HEK293 (cell line): ENCODE measurements at regions not wholly inside any gene's neighbourhood (a gene's known extent, or its start where the extent isn't known, plus 50 kb on each side); places are given as distances from the start of the nearest gene placed in this dataset.
"Not testable (repeated sequence)": the region's sequence is repeated elsewhere in the genome, so short reads cannot be mapped to it uniquely, and the experiment has no call there.

Experiments
- CTCF ChIA-PET: fragments of 350-600 bp; formaldehyde crosslinking; extraction: SDS; loops from one replicate; lab custom pipeline; 2021; ENCODE audit warnings: antibody characterized with exemption; lab: Yijun Ruan, JAX
- POLR2A ChIA-PET: fragments of 300-600 bp; formaldehyde crosslinking; extraction: SDS; loops from one replicate; lab custom pipeline; 2020; ENCODE audit warnings: antibody characterized with exemption, inconsistent platforms; lab: Yijun Ruan, JAX
- H3K27ac ChIP-seq: fragments of 200-500 bp; sonication (Bioruptor generic); 2 replicates; pipeline ENCODE4 v1.5.1; 2014; ENCODE audit warnings: low read depth, low read length, control low read depth, inconsistent platforms; ENCODE audit errors: extremely low read depth
- H3K36me3 ChIP-seq, 2 experiments: fragments of 200-500 bp in 1 of 2; sonication (Bioruptor generic) in 1 of 2; 1 replicate in 1 of 2; 2 replicates in 1 of 2; pipeline ENCODE4 v1.5.1; 2014 to 2017; ENCODE audit warnings: inconsistent platforms in 2 of 2, low read length in 2 of 2; ENCODE audit not compliant: control insufficient read depth in 2 of 2, insufficient read depth in 1 of 2
- H3K4me1 ChIP-seq: fragments of 200-500 bp; sonication (Bioruptor generic); 2 replicates; pipeline ENCODE4 v1.5.1; 2014; ENCODE audit warnings: mild to moderate bottlenecking, low read length, inconsistent platforms; ENCODE audit not compliant: control insufficient read depth, insufficient read depth
- H3K4me3 ChIP-seq: 2 replicates; pipeline ENCODE4 v1.5.1; 2011; ENCODE audit warnings: low read depth, mild to moderate bottlenecking, control low read depth, low read length, moderate library complexity
- H3K9me3 ChIP-seq: fragments of 200-500 bp; sonication (Bioruptor generic); 2 replicates; pipeline ENCODE4 v1.5.1; 2014; ENCODE audit warnings: low read depth, low read length, inconsistent platforms; ENCODE audit not compliant: control insufficient read depth, insufficient read depth
- BCL11B ChIP-seq: fragments of 450-650 bp; formaldehyde crosslinking; IDR thresholded peaks from 2 replicates; pipeline ENCODE4 v1.5.1; 2016; ENCODE audit warnings: low read depth, missing biosample characterization, missing genetic modification characterization
- HOXA7 ChIP-seq: sonication (generic); formaldehyde crosslinking; IDR thresholded peaks from 2 replicates; pipeline ENCODE4 v1.8.1; 2022; ENCODE audit warnings: missing genetic modification reagents, borderline replicate concordance
- KLF1 ChIP-seq: fragments of 450-650 bp; formaldehyde crosslinking; IDR thresholded peaks from 2 replicates; pipeline ENCODE4 v1.5.1; 2016; ENCODE audit warnings: missing biosample characterization, missing genetic modification characterization
- KLF7 ChIP-seq: fragments of 450-650 bp; formaldehyde crosslinking; IDR thresholded peaks from 2 replicates; pipeline ENCODE4 v1.5.1; 2016; ENCODE audit warnings: missing biosample characterization, missing genetic modification characterization, borderline replicate concordance
- SCRT1 ChIP-seq: fragments of 450-650 bp; formaldehyde crosslinking; IDR thresholded peaks from 2 replicates; pipeline ENCODE4 v1.5.1; 2016; ENCODE audit warnings: missing biosample characterization, missing genetic modification characterization, borderline replicate concordance
- SCRT2 ChIP-seq: fragments of 450-650 bp; formaldehyde crosslinking; IDR thresholded peaks from 2 replicates; pipeline ENCODE4 v1.5.1; 2016; ENCODE audit warnings: missing biosample characterization, missing genetic modification characterization
- SP2 ChIP-seq: fragments of 450-650 bp; formaldehyde crosslinking; IDR thresholded peaks from 2 replicates; pipeline ENCODE4 v1.5.1; 2016; ENCODE audit warnings: missing biosample characterization, missing genetic modification characterization
- ZBTB8A ChIP-seq: fragments of 450-650 bp; formaldehyde crosslinking; IDR thresholded peaks from 2 replicates; pipeline ENCODE4 v1.5.1; 2016; ENCODE audit warnings: missing biosample characterization, missing genetic modification characterization
- ZEB2 ChIP-seq: fragments of 450-650 bp; formaldehyde crosslinking; IDR thresholded peaks from 2 replicates; pipeline ENCODE4 v1.5.1; 2016; ENCODE audit warnings: missing biosample characterization, missing genetic modification characterization
- ZFP69B ChIP-seq: fragments of 450-650 bp; formaldehyde crosslinking; IDR thresholded peaks from 2 replicates; pipeline ENCODE4 v1.5.1; 2016; ENCODE audit warnings: missing biosample characterization, missing genetic modification characterization
- ZNF16 ChIP-seq: fragments of 450-650 bp; formaldehyde crosslinking; IDR thresholded peaks from 2 replicates; pipeline ENCODE4 v1.5.1; 2016; ENCODE audit warnings: low read depth, missing biosample characterization, missing genetic modification characterization
- ZNF202 ChIP-seq: fragments of 450-650 bp; formaldehyde crosslinking; IDR thresholded peaks from 2 replicates; pipeline ENCODE4 v1.5.1; 2016; ENCODE audit warnings: missing biosample characterization, missing genetic modification characterization, borderline replicate concordance
- ZNF354C ChIP-seq: fragments of 450-650 bp; formaldehyde crosslinking; IDR thresholded peaks from 2 replicates; pipeline ENCODE4 v1.5.1; 2016; ENCODE audit warnings: missing biosample characterization, missing genetic modification characterization, low read depth, borderline replicate concordance
- ZNF571 ChIP-seq: fragments of 450-650 bp; formaldehyde crosslinking; IDR thresholded peaks from 2 replicates; pipeline ENCODE4 v1.5.0; 2017; ENCODE audit warnings: missing biosample characterization, missing genetic modification characterization
- ZNF76 ChIP-seq: fragments of 450-650 bp; formaldehyde crosslinking; IDR thresholded peaks from 2 replicates; pipeline ENCODE4; 2016; ENCODE audit warnings: low read depth, missing biosample characterization, missing genetic modification characterization, borderline replicate concordance
- ZNF791 ChIP-seq: fragments of 450-650 bp; formaldehyde crosslinking; IDR thresholded peaks from 2 replicates; pipeline ENCODE4 v1.5.1; 2016; ENCODE audit warnings: missing biosample characterization, missing genetic modification characterization
- TF ChIP-seq, protein P1 (sequence below): fragments of 450-650 bp; formaldehyde crosslinking; IDR thresholded peaks from 2 replicates; pipeline ENCODE4 v1.5.1; 2016; ENCODE audit warnings: missing biosample characterization, missing genetic modification characterization
- TF ChIP-seq, protein P2 (sequence below): fragments of 450-650 bp; formaldehyde crosslinking; optimal IDR thresholded peaks from 2 replicates; pipeline ENCODE3; 2016; ENCODE audit warnings: missing biosample characterization, mild to moderate bottlenecking, missing genetic modification characterization
- TF ChIP-seq, protein P3 (sequence below): fragments of 450-650 bp; formaldehyde crosslinking; IDR thresholded peaks from 2 replicates; pipeline ENCODE4 v1.5.1; 2016; ENCODE audit warnings: missing biosample characterization, missing genetic modification characterization, low read depth
- TF ChIP-seq, protein P4 (sequence below): fragments of 450-650 bp; formaldehyde crosslinking; IDR thresholded peaks from 2 replicates; pipeline ENCODE4 v1.5.1; 2016; ENCODE audit warnings: missing biosample characterization, missing genetic modification characterization
- TF ChIP-seq, protein P5 (sequence below): fragments of 450-650 bp; formaldehyde crosslinking; IDR thresholded peaks from 2 replicates; pipeline ENCODE4 v1.5.1; 2017; ENCODE audit warnings: missing biosample characterization, missing genetic modification characterization

DNA sequence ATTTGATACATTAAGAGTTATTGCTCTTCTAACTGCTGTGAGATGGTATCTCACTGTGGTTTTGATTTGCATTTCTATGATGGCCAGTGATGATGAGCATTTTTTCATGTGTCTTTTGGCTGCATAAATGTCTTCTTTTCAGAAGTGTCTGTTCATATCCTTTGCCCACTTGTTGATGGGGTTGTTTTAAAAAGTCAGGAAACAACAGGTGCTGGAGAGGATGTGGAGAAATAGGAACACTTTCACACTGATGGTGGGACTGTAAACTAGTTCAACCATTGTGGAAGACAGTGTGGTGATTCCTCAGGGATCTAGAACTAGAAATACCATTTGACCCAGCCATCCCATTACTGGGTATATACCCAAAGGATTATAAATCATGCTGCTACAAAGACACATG lies 63.4 kb upstream of the PDSS1 start:
- H3K4me3 ChIP-seq, POLR2A ChIA-PET, H3K4me1 ChIP-seq, CTCF ChIA-PET, H3K9me3 ChIP-seq, H3K36me3 ChIP-seq, H3K27ac ChIP-seq: not testable (repeated sequence)
- TF ChIP-seq SCRT2 (peak; percentile 80), SCRT1 (tag by site-specific recombination) (0 out of 2 replicates have a peak, but pooled peaks have one; percentile 54)

DNA sequence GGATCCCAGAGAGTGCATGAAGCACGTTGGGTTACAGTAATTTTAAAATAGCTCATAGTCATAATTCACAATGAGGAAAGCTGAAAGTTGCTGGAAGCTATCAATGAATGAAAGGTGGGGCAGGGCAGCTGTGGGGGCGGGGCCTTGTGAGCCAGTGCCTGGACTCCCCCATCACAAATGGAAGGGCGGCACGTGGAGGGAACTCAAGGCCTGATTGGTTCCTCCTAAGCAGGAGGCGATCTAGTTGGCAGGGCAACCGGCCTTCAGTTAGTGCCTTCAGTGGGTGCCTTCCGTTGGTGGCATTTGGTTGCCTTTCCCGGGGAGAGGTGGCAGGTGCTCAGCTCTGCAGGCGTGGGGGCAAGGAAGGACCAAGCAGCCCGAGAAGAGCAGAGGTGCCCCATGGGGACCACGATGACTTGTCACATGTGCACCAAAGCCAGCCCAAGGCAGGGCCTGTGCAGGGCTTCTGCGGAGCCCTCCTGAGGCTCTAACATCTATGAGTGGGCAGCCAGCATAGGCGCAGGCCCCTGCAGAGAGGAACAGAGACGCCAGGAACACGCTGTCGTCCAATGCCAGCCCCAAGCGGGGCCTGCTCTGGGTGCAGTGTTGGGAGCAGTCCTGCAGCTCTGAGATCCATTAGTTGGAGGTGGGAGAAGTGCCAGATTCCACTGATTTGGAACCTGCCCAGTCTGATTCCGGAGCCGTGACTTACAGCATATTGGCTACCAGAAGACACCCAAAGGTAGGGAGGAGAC lies 59.8 kb upstream of the PDSS1 start:
- H3K4me3 ChIP-seq: no peak overlapping the region
- no peaks in the 10 kb centered on the region for H3K4me1 ChIP-seq
- H3K36me3 ChIP-seq: no peaks in the 10 kb centered on the region
- CTCF ChIA-PET: interaction anchor here (0.7 kb wide), 1 partner anchor 440 kb away, joined by 3 read pairs; no protein-coding TSS in a partner anchor
- H3K9me3 ChIP-seq: no peaks in the 10 kb centered on the region
- TF ChIP-seq, protein P1, sequence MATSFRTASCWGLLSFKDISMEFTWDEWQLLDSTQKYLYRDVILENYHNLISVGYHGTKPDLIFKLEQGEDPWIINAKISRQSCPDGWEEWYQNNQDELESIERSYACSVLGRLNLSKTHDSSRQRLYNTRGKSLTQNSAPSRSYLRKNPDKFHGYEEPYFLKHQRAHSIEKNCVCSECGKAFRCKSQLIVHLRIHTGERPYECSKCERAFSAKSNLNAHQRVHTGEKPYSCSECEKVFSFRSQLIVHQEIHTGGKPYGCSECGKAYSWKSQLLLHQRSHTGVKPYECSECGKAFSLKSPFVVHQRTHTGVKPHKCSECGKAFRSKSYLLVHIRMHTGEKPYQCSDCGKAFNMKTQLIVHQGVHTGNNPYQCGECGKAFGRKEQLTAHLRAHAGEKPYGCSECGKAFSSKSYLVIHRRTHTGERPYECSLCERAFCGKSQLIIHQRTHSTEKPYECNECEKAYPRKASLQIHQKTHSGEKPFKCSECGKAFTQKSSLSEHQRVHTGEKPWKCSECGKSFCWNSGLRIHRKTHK (tag by site-specific recombination): no peak
- TF ChIP-seq ZNF354C (no peak), KLF1 (tag by site-specific recombination) (no peak), ZNF202 (tag by site-specific recombination) (no peak), ZNF571 (tag by site-specific recombination) (no peak), ZNF16 (tag by site-specific recombination) (no peak), ZNF791 (no peak), SP2 (tag by site-specific recombination) (no peak)
- TF ChIP-seq, protein P2, sequence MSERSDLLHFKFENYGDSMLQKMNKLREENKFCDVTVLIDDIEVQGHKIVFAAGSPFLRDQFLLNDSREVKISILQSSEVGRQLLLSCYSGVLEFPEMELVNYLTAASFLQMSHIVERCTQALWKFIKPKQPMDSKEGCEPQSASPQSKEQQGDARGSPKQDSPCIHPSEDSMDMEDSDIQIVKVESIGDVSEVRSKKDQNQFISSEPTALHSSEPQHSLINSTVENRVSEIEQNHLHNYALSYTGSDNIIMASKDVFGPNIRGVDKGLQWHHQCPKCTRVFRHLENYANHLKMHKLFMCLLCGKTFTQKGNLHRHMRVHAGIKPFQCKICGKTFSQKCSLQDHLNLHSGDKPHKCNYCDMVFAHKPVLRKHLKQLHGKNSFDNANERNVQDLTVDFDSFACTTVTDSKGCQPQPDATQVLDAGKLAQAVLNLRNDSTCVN (tag by site-specific recombination): no peak
- TF ChIP-seq, all 188 proteins: peak for 0
- no peak overlapping the region for H3K27ac ChIP-seq
- POLR2A ChIA-PET: no interaction called here

DNA sequence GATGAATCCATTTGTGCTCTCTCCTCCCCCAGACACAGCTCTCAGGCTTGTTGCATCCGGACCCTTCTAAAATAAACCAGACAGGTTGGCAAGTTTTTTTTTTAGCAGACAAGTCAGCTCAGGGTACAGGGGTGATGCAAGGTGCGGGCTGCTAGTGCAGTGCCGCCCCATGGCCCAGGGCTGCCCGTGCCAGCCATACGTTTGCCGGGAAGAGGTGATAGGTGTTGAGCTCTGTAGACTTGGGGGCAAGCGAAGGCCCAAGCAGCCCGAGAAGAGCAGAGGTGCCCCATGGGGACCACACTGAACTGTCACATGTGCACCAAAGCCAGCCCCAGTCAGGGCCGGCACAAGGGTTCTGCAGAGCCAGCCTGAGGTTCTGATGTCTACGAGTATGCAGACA lies 57.1 kb upstream of the PDSS1 start:
- Histone ChIP-seq H3K9me3 (no peaks in the 10 kb centered on the region), H3K36me3 (no peaks in the 10 kb centered on the region), H3K4me1 (no peaks in the 10 kb centered on the region), H3K27ac (no peak overlapping the region), H3K4me3 (no peak overlapping the region)
- ChIA-PET POLR2A (no interaction called here), CTCF (no interaction called here)
- TF ChIP-seq, protein P3, sequence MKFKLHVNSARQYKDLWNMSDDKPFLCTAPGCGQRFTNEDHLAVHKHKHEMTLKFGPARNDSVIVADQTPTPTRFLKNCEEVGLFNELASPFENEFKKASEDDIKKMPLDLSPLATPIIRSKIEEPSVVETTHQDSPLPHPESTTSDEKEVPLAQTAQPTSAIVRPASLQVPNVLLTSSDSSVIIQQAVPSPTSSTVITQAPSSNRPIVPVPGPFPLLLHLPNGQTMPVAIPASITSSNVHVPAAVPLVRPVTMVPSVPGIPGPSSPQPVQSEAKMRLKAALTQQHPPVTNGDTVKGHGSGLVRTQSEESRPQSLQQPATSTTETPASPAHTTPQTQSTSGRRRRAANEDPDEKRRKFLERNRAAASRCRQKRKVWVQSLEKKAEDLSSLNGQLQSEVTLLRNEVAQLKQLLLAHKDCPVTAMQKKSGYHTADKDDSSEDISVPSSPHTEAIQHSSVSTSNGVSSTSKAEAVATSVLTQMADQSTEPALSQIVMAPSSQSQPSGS (tag by site-specific recombination): no peak
- TF ChIP-seq, protein P1 (tag by site-specific recombination): no peak
- TF ChIP-seq, protein P4, sequence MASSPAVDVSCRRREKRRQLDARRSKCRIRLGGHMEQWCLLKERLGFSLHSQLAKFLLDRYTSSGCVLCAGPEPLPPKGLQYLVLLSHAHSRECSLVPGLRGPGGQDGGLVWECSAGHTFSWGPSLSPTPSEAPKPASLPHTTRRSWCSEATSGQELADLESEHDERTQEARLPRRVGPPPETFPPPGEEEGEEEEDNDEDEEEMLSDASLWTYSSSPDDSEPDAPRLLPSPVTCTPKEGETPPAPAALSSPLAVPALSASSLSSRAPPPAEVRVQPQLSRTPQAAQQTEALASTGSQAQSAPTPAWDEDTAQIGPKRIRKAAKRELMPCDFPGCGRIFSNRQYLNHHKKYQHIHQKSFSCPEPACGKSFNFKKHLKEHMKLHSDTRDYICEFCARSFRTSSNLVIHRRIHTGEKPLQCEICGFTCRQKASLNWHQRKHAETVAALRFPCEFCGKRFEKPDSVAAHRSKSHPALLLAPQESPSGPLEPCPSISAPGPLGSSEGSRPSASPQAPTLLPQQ (tag by site-specific recombination): no peak
- TF ChIP-seq KLF7 (tag by site-specific recombination) (no peak), BCL11B (tag by site-specific recombination) (no peak), ZNF76 (no peak), ZBTB8A (tag by site-specific recombination) (no peak), ZEB2 (tag by site-specific recombination) (no peak), HOXA7 (CRISPR knock-in tag) (no peak), ZFP69B (no peak)
- TF ChIP-seq, protein P5, sequence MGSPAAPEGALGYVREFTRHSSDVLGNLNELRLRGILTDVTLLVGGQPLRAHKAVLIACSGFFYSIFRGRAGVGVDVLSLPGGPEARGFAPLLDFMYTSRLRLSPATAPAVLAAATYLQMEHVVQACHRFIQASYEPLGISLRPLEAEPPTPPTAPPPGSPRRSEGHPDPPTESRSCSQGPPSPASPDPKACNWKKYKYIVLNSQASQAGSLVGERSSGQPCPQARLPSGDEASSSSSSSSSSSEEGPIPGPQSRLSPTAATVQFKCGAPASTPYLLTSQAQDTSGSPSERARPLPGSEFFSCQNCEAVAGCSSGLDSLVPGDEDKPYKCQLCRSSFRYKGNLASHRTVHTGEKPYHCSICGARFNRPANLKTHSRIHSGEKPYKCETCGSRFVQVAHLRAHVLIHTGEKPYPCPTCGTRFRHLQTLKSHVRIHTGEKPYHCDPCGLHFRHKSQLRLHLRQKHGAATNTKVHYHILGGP (tag by site-specific recombination): no peak
